Natural killer cell (primary cell): ENCODE measurements at regions not wholly inside any gene's neighbourhood (a gene's known extent, or its start where the extent isn't known, plus 50 kb on each side); places are given as distances from the start of the nearest gene placed in this dataset.

Source experiments
- ATAC-seq, 3 donors: fragments of 150-1000 bp in 2 of 3; fragments of 200-7000 bp in 1 of 3; cut with Tn5 transposase; 1 replicate in 1 of 3; 2 replicates in 2 of 3; pipeline ENCODE4 v1.10.0; 2021; ENCODE audit warnings: mild to moderate bottlenecking in 2 of 3, moderate library complexity in 2 of 3
- DNase-seq, 2 donors: peaks; one replicate each; pipeline versions ENCODE4 v3.0.0 to v3.0.0-alpha.2; 2013 to 2021; ENCODE audit warnings: mixed read lengths in 1 of 2
- H3K27ac ChIP-seq: one replicate; pipeline ENCODE4 v1.5.1; 2013; ENCODE audit warnings: mild to moderate bottlenecking, low read length
- H3K27me3 ChIP-seq: one replicate; pipeline ENCODE4 v1.6.1; 2013; ENCODE audit warnings: low read length; ENCODE audit not compliant: control insufficient read depth, insufficient read depth
- H3K36me3 ChIP-seq: one replicate; pipeline ENCODE4 v1.6.1; 2013; ENCODE audit warnings: low read length; ENCODE audit not compliant: control insufficient read depth, insufficient read depth
- H3K4me1 ChIP-seq: one replicate; pipeline ENCODE4 v1.6.1; 2013; ENCODE audit warnings: low read length; ENCODE audit not compliant: control insufficient read depth, insufficient read depth
- H3K4me3 ChIP-seq: one replicate; pipeline ENCODE4 v1.5.1; 2013; ENCODE audit warnings: low read length
- H3K9me3 ChIP-seq: one replicate; pipeline ENCODE4 v1.6.1; 2013; ENCODE audit warnings: low read length; ENCODE audit not compliant: control insufficient read depth, insufficient read depth
- H3K27ac Mint-ChIP-seq, 2 donors: one replicate each; pipeline ENCODE4 v1.8.0; 2022; ENCODE audit warnings: mild to moderate bottlenecking in 2 of 2, mixed read lengths in 2 of 2, moderate library complexity in 1 of 2
- H3K27me3 Mint-ChIP-seq, 2 donors: one replicate each; pipeline ENCODE4 v1.8.0; 2022; ENCODE audit warnings: low read depth in 2 of 2, mixed read lengths in 2 of 2
- H3K36me3 Mint-ChIP-seq: one replicate; pipeline ENCODE4 v1.8.0; 2022; ENCODE audit warnings: mixed read lengths
- H3K4me1 Mint-ChIP-seq, 2 donors: one replicate each; pipeline ENCODE4 v1.8.0; 2022; ENCODE audit warnings: mixed read lengths in 2 of 2
- H3K4me3 Mint-ChIP-seq: one replicate; pipeline ENCODE4 v1.8.0; 2022; ENCODE audit warnings: mild to moderate bottlenecking, moderate library complexity, mixed read lengths
- H3K9me3 Mint-ChIP-seq, 2 donors: one replicate each; pipeline ENCODE4 v1.8.0; 2022; ENCODE audit warnings: mixed read lengths in 2 of 2
- WGBS: methylation state at CpG from one replicate; pipeline ENCODE4 v1.1.7; 2013; ENCODE audit warnings: missing lambda C conversion rate; ENCODE audit not compliant: insufficient coverage; 5-methylcytosine and 5-hydroxymethylcytosine counted together
- intact Hi-C: fragments of 100-400 bp; cut with micrococcal nuclease; formaldehyde crosslinking; loops from one replicate; pipeline ENCODE4 v1.14.2; 2022
- TF ChIP-seq, protein P1 (sequence below): fragments of 200-600 bp; IDR thresholded peaks from one replicate; pipeline ENCODE4 v1.8.0; 2022; ENCODE audit warnings: antibody characterized with exemption

DNA sequence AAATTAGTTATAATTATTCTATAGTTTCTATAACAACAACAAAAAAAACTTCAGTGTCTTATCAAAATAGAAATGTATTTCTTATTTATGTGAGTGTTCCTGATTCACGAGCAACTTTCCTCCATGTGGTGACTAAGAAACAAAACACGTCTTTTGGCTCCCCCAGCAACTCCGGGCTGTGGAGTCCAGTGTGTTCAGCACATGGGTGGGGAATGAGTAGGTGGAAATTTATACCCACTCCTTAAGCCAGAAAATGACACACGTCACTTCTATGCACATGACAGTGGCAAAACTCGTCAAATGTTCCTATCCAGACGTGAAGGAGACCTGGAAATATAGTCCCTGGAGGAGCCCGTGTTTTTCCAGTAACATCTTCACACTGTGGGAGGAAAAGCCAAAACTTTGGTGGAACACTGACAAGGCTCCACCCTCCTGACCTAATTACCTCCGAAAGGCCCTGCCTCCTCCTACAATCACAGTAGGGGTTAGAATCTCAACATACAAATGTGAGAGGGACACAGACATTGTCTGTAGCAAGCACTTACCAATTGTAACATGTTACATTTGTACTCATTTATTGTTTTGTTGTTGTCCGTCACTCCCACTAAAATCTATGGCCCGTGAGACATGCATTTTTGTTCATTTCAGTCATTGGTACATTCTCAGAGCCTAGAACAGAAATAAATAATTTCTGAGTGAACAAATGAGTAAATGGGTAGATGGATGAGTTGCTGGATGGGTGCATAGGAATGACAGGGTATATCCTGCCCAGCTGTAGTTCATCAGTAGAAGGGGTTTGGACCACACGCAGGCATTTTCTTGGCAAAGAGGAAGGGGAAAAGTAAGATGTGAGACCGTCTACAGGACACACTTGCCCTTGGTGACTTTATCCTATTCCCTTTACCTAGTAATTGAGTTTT, 605.8 kb upstream of the TENM3 start:
- H3K4me3 ChIP-seq, result no peak overlapping the region
- H3K27ac Mint-ChIP-seq, result no peak overlapping the region
- H3K9me3 ChIP-seq, result no peaks in the 10 kb centered on the region
- ATAC-seq, result no peak
- H3K36me3 ChIP-seq, result no peaks in the 10 kb centered on the region
- no peak for DNase-seq
- peaks cover 9 to 12% of the 10 kb centered on the region in 2 donors for H3K9me3 Mint-ChIP-seq
- TF ChIP-seq, protein P1, sequence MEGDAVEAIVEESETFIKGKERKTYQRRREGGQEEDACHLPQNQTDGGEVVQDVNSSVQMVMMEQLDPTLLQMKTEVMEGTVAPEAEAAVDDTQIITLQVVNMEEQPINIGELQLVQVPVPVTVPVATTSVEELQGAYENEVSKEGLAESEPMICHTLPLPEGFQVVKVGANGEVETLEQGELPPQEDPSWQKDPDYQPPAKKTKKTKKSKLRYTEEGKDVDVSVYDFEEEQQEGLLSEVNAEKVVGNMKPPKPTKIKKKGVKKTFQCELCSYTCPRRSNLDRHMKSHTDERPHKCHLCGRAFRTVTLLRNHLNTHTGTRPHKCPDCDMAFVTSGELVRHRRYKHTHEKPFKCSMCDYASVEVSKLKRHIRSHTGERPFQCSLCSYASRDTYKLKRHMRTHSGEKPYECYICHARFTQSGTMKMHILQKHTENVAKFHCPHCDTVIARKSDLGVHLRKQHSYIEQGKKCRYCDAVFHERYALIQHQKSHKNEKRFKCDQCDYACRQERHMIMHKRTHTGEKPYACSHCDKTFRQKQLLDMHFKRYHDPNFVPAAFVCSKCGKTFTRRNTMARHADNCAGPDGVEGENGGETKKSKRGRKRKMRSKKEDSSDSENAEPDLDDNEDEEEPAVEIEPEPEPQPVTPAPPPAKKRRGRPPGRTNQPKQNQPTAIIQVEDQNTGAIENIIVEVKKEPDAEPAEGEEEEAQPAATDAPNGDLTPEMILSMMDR, result no peak
- H3K4me3 Mint-ChIP-seq, result no peak overlapping the region
- no peaks in the 10 kb centered on the region for H3K27me3 Mint-ChIP-seq
- WGBS, result 78% methylated on average over 10 of the region's 12 CpGs
- no peaks in the 10 kb centered on the region for H3K27me3 ChIP-seq
- no peak overlapping the region for H3K27ac ChIP-seq
- no peaks in the 10 kb centered on the region for H3K4me1 Mint-ChIP-seq
- H3K36me3 Mint-ChIP-seq, result no peaks in the 10 kb centered on the region
- intact Hi-C loops, result no loop called here
- H3K4me1 ChIP-seq, result no peaks in the 10 kb centered on the region

DNA sequence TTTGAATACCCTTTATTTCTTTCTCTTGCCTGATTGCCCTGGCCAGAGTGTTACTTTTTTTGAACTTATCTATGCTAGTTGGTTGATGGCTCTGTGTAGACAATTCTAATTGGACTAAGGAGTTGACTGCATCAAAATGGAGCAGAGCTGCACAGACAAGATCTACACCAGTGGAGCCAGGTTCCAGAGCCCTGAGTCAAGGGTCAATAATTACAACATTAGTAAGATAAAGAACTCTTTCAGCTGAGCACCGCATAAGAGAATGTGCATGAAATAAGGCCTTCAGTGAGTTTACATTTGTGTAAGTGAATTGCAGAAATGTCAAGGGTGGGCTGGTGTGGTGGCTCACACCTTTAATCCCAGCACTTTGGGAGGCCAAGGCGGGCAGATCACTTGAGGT, 599.7 kb upstream of the TENM3 start:
- no peak for DNase-seq
- intact Hi-C loops, result no loop called here
- Histone ChIP-seq H3K27me3 (no peaks in the 10 kb centered on the region), H3K4me1 (no peaks in the 10 kb centered on the region), H3K36me3 (no peaks in the 10 kb centered on the region), H3K27ac (no peak overlapping the region), H3K9me3 (no peaks in the 10 kb centered on the region), H3K4me3 (no peak overlapping the region)
- TF ChIP-seq, protein P1, result no peak
- Mint-ChIP-seq H3K27ac (no peak overlapping the region), H3K27me3 (no peaks in the 10 kb centered on the region), H3K9me3 (peaks cover 12 to 16% of the 10 kb centered on the region in 2 donors), H3K4me1 (no peaks in the 10 kb centered on the region), H3K4me3 (no peak overlapping the region), H3K36me3 (peaks cover 9% of the 10 kb centered on the region)
- ATAC-seq, result no peak
- WGBS, result 100% methylated on average over 2 of the region's 2 CpGs

DNA sequence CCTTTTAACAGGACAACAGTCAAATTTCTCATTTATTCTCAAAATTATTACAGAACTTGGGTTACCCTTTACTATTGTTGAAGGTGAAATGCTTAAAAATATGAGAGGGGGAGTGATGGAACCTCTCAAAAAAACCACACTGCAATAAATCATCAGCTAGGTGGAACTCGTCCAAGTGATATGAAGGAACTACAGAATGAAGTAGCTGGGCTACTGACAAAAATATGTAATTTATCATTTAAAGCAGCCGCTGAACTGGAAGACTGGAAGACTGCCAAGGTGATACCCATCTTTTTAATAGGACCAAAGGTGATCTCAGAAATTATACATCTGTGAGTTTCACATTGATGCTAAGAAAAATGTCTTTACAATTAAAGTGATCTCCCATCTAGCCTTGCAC, 597.7 kb upstream of the TENM3 start:
- Mint-ChIP-seq H3K9me3 (peaks cover 18 to 19% of the 10 kb centered on the region in 2 donors), H3K27ac (no peak overlapping the region), H3K36me3 (peaks cover 9% of the 10 kb centered on the region), H3K4me3 (no peak overlapping the region), H3K27me3 (no peaks in the 10 kb centered on the region), H3K4me1 (no peaks in the 10 kb centered on the region)
- 13% methylated on average over 2 of the region's 2 CpGs for WGBS
- intact Hi-C loops, result no loop called here
- no peaks in the 10 kb centered on the region for H3K27me3 ChIP-seq
- no peak overlapping the region for H3K27ac ChIP-seq
- H3K9me3 ChIP-seq, result no peaks in the 10 kb centered on the region
- no peak overlapping the region for H3K4me3 ChIP-seq
- H3K36me3 ChIP-seq, result no peaks in the 10 kb centered on the region
- TF ChIP-seq, protein P1, result no peak
- ATAC-seq (no peak), DNase-seq (no peak)
- H3K4me1 ChIP-seq, result no peaks in the 10 kb centered on the region
